ENCODE measurements at regions not wholly inside any gene's neighbourhood (a gene's known extent, or its start where the extent isn't known, plus 50 kb on each side); places are given as distances from the start of the nearest gene placed in this dataset.
"Not testable (repeated sequence)": the region's sequence is repeated elsewhere in the genome, so short reads cannot be mapped to it uniquely, and the experiment has no call there.

DNA sequence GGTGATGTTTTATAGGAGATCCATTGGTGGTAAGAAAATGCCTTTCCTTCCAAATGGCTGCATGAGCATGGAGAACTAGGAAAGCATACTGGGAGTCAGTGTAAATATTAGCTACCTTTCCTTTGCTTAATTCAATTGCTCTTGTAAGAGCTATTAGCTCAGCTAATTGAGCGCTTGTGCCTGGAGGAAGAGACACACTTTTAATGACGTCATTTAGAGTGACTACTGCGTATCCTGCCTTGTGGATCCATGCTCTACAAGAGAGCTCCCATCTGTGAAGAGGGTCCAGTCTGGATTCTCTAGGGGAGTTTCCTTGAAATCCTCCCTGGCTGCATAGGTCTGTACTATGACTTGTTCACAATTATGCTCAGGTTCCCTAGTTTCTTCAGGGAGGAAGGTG, 63.8 kb upstream of the ARRDC3 start:
- H3K27ac Mint-ChIP-seq; H3K36me3 Mint-ChIP-seq (ENCODE audit: low read depth); H3K4me1 Mint-ChIP-seq (ENCODE audit: low read depth); H3K4me3 Mint-ChIP-seq; H3K27me3 Mint-ChIP-seq; H3K9me3 Mint-ChIP-seq: not testable (repeated sequence)

DNA sequence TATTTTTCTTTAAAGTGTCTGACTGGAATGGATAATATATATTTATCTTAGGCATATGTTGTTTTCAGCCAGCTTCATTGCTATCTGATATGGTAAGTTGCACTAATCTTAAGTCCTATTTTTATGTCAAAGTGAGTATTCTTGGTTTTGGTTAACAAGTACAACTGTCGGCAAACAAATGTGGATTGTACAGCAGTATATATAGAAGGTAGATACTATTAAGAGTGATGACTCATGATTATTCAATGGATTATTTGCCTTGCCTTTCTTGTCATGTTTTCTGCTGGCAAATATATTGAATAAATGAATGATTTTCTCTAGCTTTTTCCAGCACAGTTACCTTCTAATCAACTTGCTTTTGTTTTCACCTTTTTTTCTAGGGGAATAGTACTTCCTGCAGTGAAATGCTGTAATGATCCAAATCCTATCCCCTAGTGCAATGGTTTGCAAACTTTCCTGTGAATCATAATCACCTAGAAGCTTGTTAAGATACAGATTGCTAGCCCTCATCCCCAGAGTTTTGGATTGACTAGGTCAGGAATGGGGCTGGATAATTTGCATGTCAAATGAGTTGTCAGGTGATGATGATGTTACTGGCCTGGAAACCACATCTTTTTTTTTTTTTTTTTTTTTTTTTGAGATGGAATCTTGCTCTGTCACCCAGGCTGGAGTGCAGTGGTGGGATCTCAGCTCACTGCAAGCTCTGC, 60.8 kb upstream of the ARRDC3 start:
- Mint-ChIP-seq H3K4me1 (ENCODE audit: low read depth) (no peaks in the 10 kb centered on the region), H3K4me3 (no peak overlapping the region), H3K9me3 (no peaks in the 10 kb centered on the region), H3K36me3 (ENCODE audit: low read depth) (no peaks in the 10 kb centered on the region), H3K27me3 (no peaks in the 10 kb centered on the region), H3K27ac (no peak overlapping the region)

DNA sequence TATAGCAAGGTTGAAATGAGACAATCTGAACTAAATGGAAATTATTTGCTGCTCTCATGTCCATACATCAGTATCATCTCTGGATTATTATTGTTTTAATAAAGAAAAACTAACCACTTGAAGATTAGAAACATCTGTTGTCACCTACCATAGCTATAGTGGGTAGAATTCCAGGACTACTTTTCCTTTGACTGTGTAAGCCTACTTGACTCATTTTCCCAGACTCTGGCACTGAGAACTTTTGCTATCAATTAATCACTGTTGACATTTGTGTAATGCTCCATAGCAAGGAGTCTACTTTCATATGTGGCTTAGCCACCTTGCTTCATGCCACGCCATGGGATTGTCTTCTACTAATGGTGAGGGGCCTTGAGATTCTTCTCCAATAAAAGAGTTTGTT, 59.9 kb upstream of the ARRDC3 start:
- Mint-ChIP-seq H3K36me3 (ENCODE audit: low read depth) (no peaks in the 10 kb centered on the region), H3K27me3 (no peaks in the 10 kb centered on the region), H3K9me3 (no peaks in the 10 kb centered on the region), H3K27ac (no peak overlapping the region), H3K4me1 (ENCODE audit: low read depth) (no peaks in the 10 kb centered on the region), H3K4me3 (no peak overlapping the region)

DNA sequence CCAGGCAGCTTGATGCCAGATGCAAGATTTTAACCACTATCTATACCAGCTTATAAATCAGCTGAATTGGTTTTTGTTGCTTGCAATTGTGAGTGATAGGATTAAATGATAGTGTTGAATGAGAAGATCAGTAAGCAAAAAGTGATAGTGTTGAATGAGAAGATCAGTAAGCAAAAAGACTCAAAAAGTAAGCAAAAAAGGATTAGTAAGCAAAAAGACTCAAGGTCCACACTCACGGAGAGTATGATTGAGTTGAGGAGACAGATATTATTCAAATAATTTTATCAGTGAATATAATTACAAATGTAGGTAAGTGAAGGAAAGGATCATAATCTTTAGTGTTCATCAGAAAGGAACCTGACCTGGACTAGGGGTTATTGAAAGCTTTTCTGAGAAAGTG, 58.0 kb upstream of the ARRDC3 start:
- H3K9me3 Mint-ChIP-seq: no peaks in the 10 kb centered on the region
- H3K4me1 Mint-ChIP-seq (ENCODE audit: low read depth): peaks cover 4% of the 10 kb centered on the region
- H3K27ac Mint-ChIP-seq: no peak overlapping the region
- no peaks in the 10 kb centered on the region for H3K27me3 Mint-ChIP-seq
- no peaks in the 10 kb centered on the region for H3K36me3 Mint-ChIP-seq (ENCODE audit: low read depth)
- H3K4me3 Mint-ChIP-seq: no peak overlapping the region

DNA sequence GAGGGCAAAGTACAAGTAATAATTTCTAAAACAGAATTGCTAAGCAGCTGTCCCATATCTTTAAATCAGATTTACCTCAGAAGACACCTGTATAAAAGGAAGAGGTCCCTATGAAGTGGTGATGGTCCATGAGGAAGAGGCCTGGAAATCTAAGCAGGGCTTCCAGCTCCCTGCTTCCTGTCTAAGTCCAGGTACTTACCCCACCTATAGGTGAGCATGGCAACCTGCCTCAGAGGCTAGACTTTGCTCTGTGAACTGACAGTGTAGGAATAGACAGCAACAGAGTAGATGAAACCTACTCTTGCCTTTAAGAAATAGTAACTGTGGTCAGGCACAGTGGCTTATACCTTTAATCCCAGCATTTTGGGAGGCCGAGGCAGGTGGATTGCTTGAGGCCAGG, 55.8 kb upstream of the ARRDC3 start:
- Mint-ChIP-seq H3K4me1 (ENCODE audit: low read depth) (peaks cover 27% of the 10 kb centered on the region), H3K4me3 (no peak overlapping the region), H3K27me3 (no peaks in the 10 kb centered on the region), H3K36me3 (ENCODE audit: low read depth) (peaks cover under 1% of the 10 kb centered on the region), H3K27ac (no peak overlapping the region), H3K9me3 (no peaks in the 10 kb centered on the region)

DNA sequence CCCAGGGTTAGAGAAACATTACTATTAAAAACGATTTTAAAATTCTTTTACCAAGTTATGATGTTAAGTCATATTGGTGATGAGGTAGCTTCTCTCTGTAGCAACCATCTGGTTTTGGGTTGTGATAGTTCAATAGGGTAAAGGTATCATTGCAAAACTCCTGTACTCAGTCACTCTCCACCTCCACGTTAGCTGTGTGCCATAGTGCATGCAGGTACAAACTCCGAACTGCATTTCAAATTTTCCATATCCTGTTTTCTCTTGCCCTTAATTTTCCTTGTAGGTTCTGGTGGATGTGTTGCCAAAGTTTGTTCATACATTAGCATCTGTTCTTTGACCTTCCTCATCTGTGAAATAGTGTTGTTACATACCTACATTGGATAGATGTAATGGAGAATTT, 53.1 kb upstream of the ARRDC3 start:
- Mint-ChIP-seq H3K9me3 (no peaks in the 10 kb centered on the region), H3K27ac (no peak overlapping the region)

DNA sequence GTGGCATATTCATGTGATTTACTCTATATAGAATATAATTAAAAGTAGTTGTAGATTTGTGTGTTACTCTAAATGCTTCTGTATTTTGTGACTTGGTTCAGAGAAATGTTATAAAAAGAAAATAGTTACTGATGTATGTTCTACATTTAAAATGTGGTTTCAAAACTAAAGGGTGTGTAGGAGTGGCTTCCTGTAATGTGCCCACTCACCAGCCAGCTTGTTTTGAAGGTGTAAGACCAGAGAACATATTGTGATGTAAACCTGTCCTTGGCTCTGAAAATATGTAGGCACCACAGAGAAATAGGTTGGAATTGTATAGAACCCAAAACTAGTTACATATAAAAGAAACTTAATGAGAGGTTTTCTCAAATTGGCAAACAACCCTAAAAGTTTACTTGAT, 51.2 kb upstream of the ARRDC3 start:
- Mint-ChIP-seq H3K4me1 (ENCODE audit: low read depth) (peaks cover 32% of the 10 kb centered on the region), H3K4me3 (no peak overlapping the region), H3K36me3 (ENCODE audit: low read depth) (peaks cover 4% of the 10 kb centered on the region), H3K27me3 (no peaks in the 10 kb centered on the region), H3K27ac (peak overlapping the region; percentile 53), H3K9me3 (peaks cover 5% of the 10 kb centered on the region)

More for the DNA sequence above, 53.1 kb upstream of the ARRDC3 start:
- H3K4me1 Mint-ChIP-seq (ENCODE audit: low read depth): peaks cover 32% of the 10 kb centered on the region
- H3K4me3 Mint-ChIP-seq: no peak overlapping the region
- H3K27me3 Mint-ChIP-seq: no peaks in the 10 kb centered on the region
- peaks cover 4% of the 10 kb centered on the region for H3K36me3 Mint-ChIP-seq (ENCODE audit: low read depth)

DNA sequence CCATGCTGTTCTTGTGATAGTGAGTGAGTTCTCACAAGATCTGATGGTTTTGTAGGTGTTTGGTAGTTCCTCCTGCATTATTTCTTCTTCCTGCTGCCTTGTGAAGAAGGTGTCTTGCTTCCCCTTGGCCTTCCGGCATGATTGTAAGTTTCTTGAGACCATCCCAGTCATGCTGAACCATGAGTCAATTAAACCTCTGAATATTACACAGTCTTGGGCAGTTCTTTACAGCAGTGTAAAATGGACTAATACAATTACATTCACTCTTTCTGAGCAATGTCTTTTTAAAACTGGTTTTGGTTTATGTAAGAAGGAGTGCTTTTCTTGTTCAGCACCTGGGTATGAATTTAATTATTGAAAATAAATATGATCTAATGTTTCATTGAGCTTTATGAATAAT, 50.7 kb upstream of the ARRDC3 start:
- no peak overlapping the region for H3K4me3 Mint-ChIP-seq
- H3K27me3 Mint-ChIP-seq: no peaks in the 10 kb centered on the region
- H3K27ac Mint-ChIP-seq: peak overlapping the region; percentile 53
- H3K4me1 Mint-ChIP-seq (ENCODE audit: low read depth): peaks cover 32% of the 10 kb centered on the region
- H3K36me3 Mint-ChIP-seq (ENCODE audit: low read depth): peaks cover 9% of the 10 kb centered on the region
- H3K9me3 Mint-ChIP-seq: peaks cover 9% of the 10 kb centered on the region

Measured in stimulated activated naive CD8-positive, alpha-beta T cell treated with anti-CD3 and anti-CD28 coated beads, Interleukin-15, Interleukin-2, amounts not matched to agents 100 ng/mL and 50 ng/mL, for 24 hours (primary cell).